ENCODE measurements at regions not wholly inside any gene's neighbourhood (a gene's known extent, or its start where the extent isn't known, plus 50 kb on each side); places are given as distances from the start of the nearest gene placed in this dataset.

DNA sequence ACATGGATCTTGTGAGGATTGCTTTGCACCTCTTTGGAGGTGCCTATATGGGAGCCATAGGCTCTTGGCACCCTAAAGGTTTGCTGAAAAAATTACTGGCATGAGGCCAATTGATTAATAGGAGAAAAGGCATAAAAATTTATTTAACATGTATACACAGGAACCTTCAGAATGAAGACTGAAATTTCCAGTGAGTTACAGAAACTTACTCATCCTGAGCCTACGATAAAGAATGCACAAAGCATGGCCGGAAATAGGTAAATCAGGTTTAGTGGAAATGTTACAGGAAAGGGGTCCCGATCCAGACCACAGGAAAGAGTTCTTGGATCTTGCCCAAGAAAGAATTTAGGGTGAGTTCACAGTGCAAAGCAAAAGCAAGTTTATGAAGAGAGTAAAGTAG, 625.3 kb downstream of the MMUT start:
- H3K4me1 ChIP-seq (ENCODE audit: insufficient read depth, low read length): no peaks in the 10 kb centered on the region
- 2% methylated on average over 3 of the region's 3 CpGs for WGBS (ENCODE audit: low lambda C conversion rate)
- H2AFZ ChIP-seq (ENCODE audit: low read length): no peak overlapping the region
- ChIA-PET CTCF (ENCODE audit: low intra/inter-chr PET ratio, low total read pairs) (no interaction called here), POLR2A (no interaction called here)
- DNase-seq (ENCODE audit: low spot score) (no peak), ATAC-seq (no peak), FAIRE-seq (no peak)
- TF ChIP-seq ARNT2 (CRISPR knock-in tag; IDR thresholded peaks at IDR 0.05; ENCODE audit: low read depth) (no peak), ZNF775 (CRISPR knock-in tag; IDR thresholded peaks at IDR 0.05; ENCODE audit: borderline replicate concordance) (no peak), TCF7L2 (IDR thresholded peaks at IDR 0.05; ENCODE audit: low read depth, low read length) (no peak), NRL (CRISPR knock-in tag; IDR thresholded peaks at IDR 0.05; ENCODE audit: borderline replicate concordance) (no peak), GMEB1 (CRISPR knock-in tag; IDR thresholded peaks at IDR 0.05; ENCODE audit: borderline replicate concordance) (no peak), PAWR (CRISPR knock-in tag; IDR thresholded peaks at IDR 0.05; ENCODE audit: borderline replicate concordance) (no peak), ZIK1 (CRISPR knock-in tag; IDR thresholded peaks at IDR 0.05; ENCODE audit: borderline replicate concordance, low read depth) (no peak), ZFX (CRISPR knock-in tag; IDR thresholded peaks at IDR 0.05; ENCODE audit: low read depth) (no peak), DMAP1 (CRISPR knock-in tag; IDR thresholded peaks at IDR 0.05) (no peak), SOX13 (IDR thresholded peaks at IDR 0.05) (no peak), SOX13 (CRISPR knock-in tag; conservative IDR thresholded peaks at IDR 0.05 in 1 of 2, IDR thresholded peaks at IDR 0.05 in 1 of 2) (no peak), ZNF850 (CRISPR knock-in tag; conservative IDR thresholded peaks at IDR 0.05) (no peak), ZBTB20 (CRISPR knock-in tag; IDR thresholded peaks at IDR 0.05; ENCODE audit: borderline replicate concordance, low read depth) (no peak), KDM5B (CRISPR knock-in tag; IDR thresholded peaks at IDR 0.05; ENCODE audit: borderline replicate concordance) (no peak), U2AF1 (optimal IDR thresholded peaks at IDR 0.05; ENCODE audit: low read depth, low read length) (no peak), HMG20B (CRISPR knock-in tag; conservative IDR thresholded peaks at IDR 0.05) (no peak), ZNF674 (CRISPR knock-in tag; IDR thresholded peaks at IDR 0.05; ENCODE audit: low read depth) (no peak)
- BruUV-seq (replicated peaks): no TSS peak
- no peak overlapping the region for H3K9ac ChIP-seq (ENCODE audit: insufficient read depth, low read depth, low read length)
- H4K20me1 ChIP-seq (ENCODE audit: insufficient read depth, low read length): no peaks in the 10 kb centered on the region
- H3K9me3 ChIP-seq (ENCODE audit: low read length): peaks cover 29% of the 10 kb centered on the region
- H3K4me2 ChIP-seq (ENCODE audit: low read depth, low read length): no peak overlapping the region
- H3K4me3 ChIP-seq (replicated peaks in 1 of 3; ENCODE audit: insufficient read depth in 1 of 3, low read depth in 2 of 3, low read length in 3 of 3): no peak overlapping the region
- H3K27me3 ChIP-seq (ENCODE audit: control insufficient read depth in 1 of 2, insufficient read depth in 2 of 2, low read length in 2 of 2): no peaks in the 10 kb centered on the region
- in situ Hi-C loops (cut with HindIII; ENCODE audit: extremely low pct_ligation_motif_present, low pct_unique_long_range_greater_than_20kb) (no loop called here), intact Hi-C loops (cut with micrococcal nuclease; ENCODE audit: unreplicated experiment) (no loop called here)
- H3K27ac ChIP-seq (ENCODE audit: extremely low read length, insufficient read depth, low read length): no peak overlapping the region
- no peaks in the 10 kb centered on the region for H3K79me2 ChIP-seq (ENCODE audit: insufficient read depth, low read length)
- no peaks in the 10 kb centered on the region for H3K36me3 ChIP-seq (replicated peaks in 1 of 2; ENCODE audit: control insufficient read depth in 1 of 2, insufficient read depth in 2 of 2, low read length in 2 of 2)
